NOMO-1 treated with dmso at 0.1 percent for 144 hours (cell line): ENCODE measurements at regions not wholly inside any gene's neighbourhood (a gene's known extent, or its start where the extent isn't known, plus 50 kb on each side); places are given as distances from the start of the nearest gene placed in this dataset.

Experiments
- DNase-seq: peaks from one replicate; lab custom pipeline; 2025; ENCODE audit not compliant: unreplicated experiment; lab: John Stamatoyannopoulos, UW

DNA sequence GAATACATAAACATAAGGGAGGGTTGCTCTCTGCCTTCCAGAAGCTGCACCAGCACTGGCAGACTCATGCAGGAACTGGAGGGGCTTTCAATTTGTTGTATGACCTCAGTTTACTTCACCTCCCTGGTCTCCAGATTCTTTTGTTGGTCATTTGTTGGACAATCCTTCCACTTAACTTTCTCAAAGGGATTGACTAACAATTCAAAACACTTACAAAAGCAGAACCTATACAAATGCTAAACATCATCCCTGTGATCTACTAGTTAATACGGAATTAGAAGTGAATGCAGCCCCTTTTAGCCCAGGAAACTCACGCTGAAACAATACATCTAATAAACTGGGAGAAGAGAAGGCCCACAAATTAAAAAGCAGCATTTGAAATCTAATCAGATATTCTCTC, 404.6 kb upstream of the BRINP1 start:
- DNase-seq, result no peak

DNA sequence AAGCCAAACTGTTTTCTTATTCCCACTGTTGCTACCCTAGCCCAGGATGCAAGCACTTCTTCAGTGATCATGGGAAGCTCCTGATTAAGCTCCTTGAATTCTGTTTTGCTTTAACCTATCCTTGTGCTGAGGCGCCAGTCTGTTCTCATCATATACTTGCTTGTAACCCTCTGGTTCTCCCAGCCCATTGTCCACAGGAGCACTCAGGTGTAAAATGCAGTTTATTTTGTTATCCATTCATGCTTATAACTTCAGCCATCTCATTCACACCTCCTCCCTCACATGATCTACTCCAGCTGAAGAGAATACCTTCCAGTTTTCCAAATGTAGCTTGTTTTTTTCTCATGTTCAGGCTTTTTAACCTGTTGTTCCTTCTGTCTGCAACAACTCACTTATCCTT, 402.1 kb upstream of the BRINP1 start:
- DNase-seq, result no peak

DNA sequence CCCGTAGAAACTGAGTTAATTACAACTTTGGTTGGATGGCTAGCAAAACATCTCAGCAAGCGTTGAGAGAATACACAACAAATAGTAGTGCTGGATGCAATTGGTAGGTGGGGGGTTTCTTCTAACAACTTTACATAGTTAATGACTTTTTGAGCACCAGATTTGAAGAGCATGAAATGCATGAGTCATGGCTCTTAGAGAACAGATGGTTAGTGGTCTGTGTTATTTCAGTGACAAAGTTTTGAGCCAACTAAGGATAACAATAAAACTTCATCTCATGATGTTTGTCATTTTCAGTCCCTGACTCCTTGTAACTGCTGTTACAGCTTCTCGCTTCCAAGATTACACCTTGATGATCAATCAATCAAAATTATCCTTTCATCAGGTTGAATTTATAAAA, 399.0 kb upstream of the BRINP1 start:
- no peak for DNase-seq

DNA sequence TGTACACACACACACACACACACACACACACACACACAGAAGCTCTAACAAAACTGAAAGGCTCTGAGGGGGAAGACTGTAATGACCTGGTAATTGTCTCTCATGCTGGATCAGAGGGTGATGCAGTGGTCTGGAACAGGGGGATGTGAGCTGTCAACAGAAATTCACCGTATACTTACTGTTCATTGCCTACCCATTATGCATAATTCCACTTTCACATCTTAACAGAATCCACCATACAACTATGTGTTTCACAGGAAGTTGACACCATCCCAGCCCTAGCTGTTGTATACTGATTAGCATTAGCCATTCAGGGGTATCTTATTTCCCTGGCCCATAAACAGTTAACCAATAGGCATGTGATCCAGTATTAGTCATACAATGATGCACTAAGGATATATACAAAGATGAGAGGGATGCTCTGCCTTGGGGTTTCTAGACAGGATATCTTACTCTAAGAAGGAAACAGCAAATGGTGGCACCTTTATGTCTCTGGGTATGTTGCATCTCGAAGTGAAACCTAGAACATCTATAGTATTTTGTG, 396.5 kb upstream of the BRINP1 start:
- DNase-seq, result no peak

DNA sequence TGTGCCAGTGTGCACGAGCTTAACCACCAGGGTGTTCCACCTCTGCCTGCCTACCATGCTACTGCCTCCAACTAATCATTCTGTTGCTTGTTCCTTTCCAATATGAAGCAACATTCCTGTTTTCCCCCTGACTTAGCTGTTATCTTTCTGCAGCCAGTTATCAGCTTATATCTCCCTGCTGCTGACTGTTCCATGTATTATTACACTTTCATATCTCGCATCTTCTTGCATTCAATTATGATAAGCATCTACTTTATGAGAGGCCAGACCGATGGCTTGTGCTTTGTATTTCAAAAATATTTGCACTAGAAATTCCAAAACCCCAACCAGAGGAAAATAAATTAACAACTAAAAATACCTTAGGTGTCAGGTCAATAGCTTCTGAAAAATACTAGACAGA, 394.0 kb upstream of the BRINP1 start:
- no peak for DNase-seq

DNA sequence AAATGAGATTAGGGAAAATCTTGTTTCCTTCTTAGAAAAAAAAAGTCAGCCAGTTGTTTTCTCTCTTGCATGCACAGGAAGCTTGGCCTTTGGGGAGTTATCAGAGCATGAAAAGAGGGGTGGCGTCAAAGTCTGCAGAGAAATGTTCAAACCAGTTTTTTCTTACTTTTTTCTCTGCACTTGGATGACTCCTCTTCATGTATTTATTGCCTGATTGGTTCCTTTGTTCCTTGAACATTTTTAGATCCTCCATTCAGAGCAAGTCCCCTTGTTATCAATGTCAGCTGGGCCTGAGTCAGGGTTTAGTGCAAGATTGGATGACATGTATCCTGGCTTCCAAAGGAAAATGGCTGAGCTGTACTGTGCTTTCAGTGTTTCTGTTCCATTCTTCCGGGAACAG, 392.6 kb upstream of the BRINP1 start:
- no peak for DNase-seq

DNA sequence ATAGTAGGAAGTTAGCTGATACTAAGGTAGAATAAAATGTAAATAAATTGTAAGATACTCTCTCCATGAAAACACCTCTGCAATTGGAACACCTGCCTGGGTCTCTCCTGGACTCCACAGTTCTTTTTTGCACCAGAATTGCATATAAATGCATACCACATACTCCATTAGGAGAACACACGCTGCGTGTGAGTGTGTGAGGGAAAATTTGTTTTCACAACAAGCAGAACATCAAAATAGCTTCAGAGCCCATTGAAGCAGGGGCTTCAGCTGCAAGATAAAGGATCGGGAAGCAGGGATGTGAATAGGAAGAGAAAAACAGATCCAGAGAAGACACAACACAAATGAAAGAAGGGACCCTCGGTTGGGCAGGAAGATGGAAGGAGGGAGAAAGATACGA, 389.8 kb upstream of the BRINP1 start:
- DNase-seq, result no peak

DNA sequence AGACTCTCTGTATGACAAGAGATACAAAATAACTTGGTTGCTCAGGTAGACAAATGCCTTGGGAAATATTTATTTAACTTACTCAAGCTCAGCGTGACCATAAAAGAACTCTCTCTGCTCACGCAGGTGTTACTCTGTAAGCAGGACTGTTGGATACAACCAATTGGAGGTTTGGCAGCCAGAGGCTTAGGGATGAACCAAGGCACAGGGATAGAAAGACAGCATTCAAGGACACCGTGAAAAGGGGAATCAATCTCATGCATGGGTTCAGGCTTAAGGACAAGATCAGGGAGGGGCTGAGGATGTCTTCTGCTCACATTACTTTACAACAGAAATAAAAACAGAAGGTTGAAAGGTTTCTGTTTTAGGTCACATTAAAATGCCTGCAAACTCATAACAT, 389.0 kb upstream of the BRINP1 start:
- no peak for DNase-seq

DNA sequence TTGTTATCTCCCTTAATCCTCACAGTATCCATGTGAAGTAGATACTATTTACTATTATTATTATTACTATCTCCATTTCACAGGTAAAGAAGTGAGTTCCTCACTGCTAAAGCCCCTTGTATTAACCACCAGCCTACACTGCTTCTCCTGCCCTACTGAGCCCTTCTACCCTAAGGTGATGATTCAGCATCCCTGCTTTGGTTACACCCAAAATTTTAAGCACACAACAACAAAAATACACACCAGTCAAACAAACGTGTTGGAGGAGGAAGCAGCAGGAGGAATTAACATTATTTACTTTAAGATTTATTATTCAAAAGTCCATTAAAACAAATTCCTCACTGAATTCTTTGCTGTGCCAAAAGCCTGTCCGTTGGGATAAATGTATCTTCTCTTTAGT, 370.2 kb upstream of the BRINP1 start:
- no peak for DNase-seq

DNA sequence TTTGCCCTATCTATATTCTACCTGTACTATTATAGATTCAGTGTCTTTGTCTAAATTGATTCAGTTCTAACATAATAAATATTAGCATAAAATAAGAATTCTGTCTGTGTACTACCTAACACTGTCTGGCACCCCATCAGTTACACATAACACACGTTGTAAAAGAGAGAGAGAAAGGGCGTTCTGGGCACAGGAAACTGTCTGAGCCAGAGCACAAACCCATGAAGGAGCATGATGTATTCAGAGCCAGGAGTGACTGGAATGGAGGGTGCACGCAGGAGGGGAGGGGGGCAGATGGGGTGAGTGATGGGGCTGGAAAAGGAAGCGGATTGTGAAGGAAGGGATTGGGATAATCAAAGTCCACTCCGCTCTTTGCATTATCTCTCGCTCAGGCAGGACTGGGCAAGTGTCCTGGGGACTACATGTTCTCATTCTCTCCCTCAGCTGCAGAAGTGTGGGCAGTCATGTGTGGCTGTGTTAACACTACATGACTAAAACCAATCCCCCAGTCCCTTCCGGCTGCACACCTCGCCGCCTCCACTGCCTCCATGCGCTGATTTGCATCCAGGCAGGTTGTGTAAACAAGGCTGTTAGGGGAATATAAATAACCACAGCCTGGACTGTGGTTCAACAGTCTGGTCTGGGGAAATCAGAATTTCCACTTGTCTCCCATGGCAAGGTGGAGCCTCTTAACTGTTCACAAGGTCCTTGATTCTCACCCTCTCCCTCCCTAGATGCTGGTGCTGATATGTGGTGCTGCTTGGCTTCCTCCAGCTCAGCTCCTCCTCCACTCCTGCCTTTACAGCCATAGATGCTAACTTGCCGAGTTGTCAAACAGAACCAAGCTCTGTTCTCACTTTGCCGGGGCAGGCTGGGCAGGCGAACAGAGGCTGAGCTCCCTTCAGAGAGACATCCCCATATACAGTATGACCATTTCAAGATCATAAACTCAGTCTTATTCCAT, 367.5 kb upstream of the BRINP1 start:
- DNase-seq, result no peak

DNA sequence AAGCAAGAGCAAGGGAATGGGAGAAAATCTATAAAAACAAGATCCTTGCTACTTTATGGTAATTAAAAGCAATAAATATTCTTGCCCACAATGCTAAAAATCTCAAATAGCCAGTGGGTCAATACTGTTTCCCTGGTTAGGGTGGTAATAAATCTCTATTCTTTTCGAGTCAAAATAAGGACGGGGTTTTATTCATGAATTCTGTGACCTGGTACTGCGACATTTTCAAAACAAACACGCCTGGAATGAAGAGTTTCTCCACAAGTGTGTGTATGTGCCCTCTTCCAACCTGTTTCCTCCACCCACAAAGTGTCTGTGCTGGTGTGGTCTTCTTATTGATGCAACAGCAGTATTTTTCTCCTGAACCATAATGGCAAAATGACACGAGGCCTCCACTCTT, 358.8 kb upstream of the BRINP1 start:
- no peak for DNase-seq

DNA sequence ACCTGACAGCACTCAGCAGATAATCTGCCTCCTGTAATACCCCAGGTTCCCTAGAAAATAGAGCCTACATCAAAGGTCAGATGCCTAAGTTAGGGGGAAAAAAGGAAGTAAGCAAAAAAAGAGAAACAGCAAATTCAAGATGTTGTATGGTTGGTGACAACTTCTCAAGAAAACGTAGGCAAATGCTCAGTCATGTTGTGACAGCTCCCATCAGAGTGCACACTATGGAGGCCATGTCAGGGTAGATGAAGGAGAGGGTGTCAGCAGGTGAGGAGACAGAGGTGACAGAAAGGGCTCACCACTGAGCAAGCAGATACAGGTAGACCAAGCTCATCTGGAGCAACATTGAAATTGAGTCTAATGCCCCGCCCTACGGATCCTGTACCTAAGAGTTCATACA, 356.8 kb upstream of the BRINP1 start:
- DNase-seq, result no peak

DNA sequence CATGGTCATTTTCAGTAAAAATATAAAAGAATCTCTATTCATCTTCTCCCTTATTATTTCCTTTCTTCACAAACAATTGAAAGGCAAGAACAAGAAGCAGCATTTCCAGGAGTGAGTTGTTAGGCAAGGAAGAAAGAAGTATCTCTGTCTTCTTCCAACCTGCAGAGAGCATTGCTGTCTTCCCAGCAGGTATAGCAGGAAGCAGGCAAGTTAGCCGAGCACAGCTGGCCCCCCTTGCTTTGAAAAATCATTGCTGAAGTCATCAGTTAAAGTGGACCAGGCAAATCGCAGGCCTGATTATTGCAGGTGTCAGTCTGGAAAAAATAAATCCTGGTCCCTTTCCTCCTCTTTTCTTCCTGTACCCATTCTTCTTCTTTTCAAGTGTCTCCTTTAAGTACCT, 353.1 kb upstream of the BRINP1 start:
- no peak for DNase-seq

DNA sequence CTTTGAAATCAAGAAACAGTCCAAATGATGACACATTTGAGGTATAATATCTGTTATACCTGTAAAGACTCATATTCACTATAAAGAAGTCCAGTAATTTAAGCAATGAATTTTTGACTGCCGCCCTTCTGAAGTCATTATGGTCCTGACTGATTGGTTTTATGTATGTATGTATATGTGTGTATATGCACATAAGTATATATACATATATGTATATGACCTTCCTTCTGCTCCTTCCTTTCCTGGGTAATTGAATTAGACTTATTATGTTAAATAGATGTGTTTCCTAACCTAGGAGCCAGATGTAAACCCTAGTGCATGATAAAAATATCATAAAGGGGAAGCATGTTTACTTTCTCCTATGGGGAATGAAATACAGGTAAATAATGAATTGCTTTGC, 343.1 kb upstream of the BRINP1 start:
- DNase-seq, result no peak

DNA sequence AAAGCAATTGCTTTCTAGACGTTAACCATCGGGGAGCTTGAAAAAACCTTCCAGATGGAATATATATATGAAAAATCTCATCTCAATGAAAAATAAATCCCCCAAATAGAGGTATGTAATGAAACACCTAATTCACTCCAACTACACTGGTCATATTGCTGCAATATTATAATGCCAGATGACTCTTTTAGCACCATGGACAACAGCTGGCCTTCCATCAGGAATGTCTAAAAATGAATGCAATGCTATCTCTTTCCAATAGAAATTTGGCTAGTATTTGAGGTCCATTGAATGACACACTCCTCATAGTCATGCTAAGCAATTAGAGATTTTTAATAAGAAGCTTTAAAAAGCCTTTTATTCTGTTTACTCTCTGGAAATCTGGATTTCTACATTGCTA, 340.2 kb upstream of the BRINP1 start:
- DNase-seq, result no peak

DNA sequence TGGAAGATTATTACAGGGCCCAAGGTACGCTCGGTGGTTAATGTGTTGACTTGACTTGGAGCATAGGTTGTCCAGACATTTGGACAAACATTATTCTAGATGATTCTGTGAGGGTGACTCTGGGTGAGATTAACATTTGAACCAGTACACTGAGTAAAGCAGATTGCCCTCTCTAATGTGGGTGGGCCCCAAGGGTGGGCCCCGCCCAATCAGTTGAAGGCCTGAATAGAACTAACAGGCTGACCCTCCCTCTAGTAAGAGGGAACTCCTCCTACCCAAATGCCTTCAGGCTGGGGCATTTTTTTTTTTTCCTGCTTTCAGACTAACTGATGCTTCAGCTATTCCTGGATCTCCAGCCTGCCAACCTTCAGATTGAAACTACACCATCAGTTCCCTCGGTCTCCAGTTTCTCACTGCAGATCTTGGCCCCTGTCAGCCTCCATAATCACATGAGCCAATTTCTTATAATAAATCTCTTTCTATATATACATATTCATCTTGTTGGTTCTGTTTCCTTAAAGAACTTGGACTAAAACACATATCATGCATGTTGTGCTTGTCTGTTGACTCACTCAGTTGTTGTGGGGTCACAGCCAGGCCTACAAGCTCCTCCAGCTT, 338.1 kb upstream of the BRINP1 start:
- DNase-seq, result no peak

DNA sequence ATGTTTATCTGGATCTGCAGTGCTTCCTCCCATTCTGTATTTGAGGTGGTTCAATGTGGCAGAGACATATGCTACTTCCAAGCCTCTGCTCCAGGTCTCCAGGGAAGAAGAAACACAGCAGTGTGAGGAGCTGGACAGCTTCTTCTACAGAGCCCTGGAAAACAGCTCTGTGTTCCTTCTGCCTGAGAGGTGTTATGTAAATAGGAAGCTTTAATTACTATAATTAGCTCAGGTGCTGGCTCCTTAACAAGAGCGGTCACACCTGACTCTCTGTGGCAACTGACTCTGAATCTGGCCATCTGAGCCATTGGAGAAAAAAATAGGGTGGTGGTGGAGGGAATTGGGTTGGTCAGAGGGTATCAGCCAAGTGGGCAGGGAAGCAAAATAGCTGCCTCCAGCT, 332.4 kb upstream of the BRINP1 start:
- DNase-seq, result no peak

DNA sequence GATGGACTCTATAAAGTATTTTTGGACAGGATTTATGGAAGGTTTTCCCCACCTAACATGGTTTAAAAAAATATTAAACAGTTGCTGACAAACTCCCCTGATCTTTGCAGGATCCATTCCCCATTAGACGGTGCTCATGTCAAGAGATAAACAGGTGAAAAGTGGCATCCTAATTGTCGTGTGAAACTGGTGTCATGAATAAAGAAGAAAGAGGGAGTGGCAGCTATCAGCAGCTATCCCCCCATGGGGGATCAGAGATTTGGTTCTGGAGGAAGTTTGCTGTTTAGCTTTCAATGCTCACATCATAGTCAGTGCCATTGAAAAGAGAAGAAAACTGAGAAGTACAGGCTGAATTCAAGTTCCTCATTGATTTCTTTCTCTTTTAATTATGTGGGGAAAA, 329.3 kb upstream of the BRINP1 start:
- no peak for DNase-seq

DNA sequence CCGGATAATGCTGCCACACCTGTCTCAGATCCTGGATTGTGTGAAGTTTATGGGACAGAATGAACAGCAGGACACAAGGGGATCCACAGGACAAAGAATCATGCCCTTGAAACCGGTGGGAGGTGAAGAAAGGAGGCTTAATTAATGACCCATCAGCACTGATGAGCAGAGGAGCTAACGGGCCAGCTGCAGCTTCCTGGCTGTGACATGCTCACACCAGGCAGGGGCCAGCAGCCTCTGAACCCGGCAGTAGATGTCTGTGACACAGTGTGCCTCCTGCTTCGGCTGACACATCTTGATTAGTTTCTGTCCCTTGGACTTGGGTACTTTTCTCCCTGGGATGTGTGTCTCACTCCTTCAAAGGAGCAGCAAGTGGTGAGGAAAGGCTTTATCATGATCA, 328.8 kb upstream of the BRINP1 start:
- no peak for DNase-seq

DNA sequence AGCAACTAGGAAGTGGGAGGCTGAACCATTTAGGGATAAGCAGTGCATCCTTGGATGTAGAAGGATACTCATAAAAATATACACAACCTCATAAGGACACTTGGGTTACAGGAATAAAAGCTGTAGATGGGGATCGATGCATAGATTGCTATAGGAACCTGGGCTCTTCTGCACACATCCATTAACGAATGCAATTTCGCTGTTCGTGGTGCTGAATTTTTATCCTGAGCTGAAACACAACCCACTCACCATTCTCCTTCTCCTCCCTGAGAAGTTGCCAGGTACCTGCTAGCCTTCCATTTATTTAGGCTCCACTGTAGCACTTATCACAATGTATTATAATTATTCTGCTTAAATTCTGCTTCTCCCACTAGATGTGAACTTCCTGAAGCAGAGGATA, 320.6 kb upstream of the BRINP1 start:
- no peak for DNase-seq

DNA sequence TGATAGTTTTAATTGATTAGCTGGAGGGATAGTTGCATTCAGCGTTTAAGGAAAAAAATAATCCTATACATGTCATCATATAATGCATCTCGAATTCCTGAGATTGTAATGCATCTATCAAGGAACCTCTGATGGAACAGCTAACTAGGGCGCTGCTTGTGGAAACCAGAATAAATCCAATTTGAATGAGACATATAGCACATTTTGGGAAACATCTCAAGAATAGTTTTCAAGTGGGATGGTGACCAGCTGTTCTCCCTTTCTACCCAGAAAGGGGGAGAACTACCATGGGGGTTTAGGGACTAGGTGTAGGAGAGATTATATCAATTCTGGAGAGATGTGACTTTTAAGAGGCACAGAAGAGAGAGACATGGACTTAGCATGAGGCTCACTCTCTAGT, 319.3 kb upstream of the BRINP1 start:
- no peak for DNase-seq

DNA sequence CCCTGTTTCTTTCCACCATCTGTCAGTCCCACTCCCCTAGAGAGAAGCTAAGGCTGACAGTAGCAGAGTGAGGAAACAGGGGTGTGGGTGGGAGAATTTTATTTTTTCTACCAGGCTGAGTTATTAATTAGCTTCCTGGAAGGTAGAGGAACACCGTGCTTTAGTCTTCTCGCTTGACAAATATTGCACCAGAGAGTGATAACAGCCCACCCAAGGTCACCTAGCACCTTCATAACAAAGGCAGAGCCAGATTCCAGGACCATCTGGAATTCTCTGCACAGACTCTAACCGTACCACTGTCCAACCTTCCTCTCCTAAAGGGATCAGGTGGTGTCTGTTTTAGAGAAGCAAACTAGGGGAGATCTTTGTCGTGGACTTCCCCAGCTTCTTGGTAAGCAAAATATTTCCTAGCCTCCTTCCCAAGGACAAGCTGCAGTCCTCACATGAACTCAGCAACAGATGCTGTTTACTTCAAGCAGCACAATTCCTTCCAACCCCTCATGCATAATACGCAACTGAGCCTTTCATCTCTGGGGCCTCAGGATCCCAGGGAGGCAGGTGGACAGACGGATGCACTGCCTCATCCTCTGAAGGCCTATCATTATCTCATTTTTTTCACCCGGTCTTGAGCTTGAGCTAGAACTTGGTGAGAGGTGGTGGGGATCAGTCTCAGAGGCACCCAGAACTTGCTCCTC, 308.7 kb upstream of the BRINP1 start:
- no peak for DNase-seq
